ENCODE measurements at regions not wholly inside any gene's neighbourhood (a gene's known extent, or its start where the extent isn't known, plus 50 kb on each side); places are given as distances from the start of the nearest gene placed in this dataset.

DNA sequence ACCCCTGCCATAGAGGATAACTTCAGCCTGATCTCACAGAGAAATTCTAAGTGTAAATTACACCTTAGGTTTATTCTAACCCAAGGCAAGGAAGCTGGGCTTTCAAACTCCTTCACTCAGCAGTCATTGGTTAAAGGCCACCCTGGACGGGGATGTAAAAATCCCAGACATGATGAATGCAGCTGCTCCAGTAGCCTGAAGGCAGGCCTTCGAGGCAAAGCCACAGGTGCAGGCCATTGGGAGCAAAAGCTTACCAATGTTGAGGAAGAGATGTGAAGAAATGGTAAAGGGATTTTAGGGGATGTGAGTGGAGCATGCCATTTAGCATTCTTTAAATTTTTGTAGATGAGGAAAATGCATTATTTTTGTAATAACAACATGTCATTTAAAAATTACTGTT lies 514.4 kb downstream of the XYLT1 start:
- no peak for TF ChIP-seq RELA (CRISPR knock-in tag; IDR thresholded peaks at IDR 0.05; ENCODE audit: borderline replicate concordance)
- TF ChIP-seq FOXP1 (CRISPR knock-in tag; IDR thresholded peaks at IDR 0.05; ENCODE audit: borderline replicate concordance) = no peak
- no peak for TF ChIP-seq NFATC4 (CRISPR knock-in tag; IDR thresholded peaks at IDR 0.05)
- TF ChIP-seq GABPB1 (CRISPR knock-in tag; IDR thresholded peaks at IDR 0.05) = no peak

Data from WTC11 (cell line).